ENCODE measurements at regions not wholly inside any gene's neighbourhood (a gene's known extent, or its start where the extent isn't known, plus 50 kb on each side); places are given as distances from the start of the nearest gene placed in this dataset.

DNA sequence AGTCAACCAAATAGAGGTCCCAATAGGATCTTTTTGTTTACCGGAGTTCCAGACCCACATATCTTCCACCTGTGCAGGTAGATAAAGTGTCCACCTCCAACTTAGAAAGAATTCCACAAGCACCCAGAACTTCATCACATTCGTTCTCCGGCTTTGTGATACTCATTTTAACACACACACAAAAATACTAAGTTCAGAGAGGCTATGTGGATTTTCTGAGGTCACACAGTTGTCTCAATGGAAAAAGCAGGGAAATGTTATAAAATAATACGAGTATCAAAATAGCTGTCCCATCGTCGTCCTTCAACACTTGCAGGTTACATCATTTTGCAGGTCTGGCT lies 137.5 kb downstream of the TMCO5A start:
- H3K4me3 ChIP-seq (replicated peaks; ENCODE audit: low read depth, low read length), result no peak overlapping the region
- no peak for DNase-seq (ENCODE audit: extremely low read depth, low read depth)
- TF ChIP-seq, protein P1, sequence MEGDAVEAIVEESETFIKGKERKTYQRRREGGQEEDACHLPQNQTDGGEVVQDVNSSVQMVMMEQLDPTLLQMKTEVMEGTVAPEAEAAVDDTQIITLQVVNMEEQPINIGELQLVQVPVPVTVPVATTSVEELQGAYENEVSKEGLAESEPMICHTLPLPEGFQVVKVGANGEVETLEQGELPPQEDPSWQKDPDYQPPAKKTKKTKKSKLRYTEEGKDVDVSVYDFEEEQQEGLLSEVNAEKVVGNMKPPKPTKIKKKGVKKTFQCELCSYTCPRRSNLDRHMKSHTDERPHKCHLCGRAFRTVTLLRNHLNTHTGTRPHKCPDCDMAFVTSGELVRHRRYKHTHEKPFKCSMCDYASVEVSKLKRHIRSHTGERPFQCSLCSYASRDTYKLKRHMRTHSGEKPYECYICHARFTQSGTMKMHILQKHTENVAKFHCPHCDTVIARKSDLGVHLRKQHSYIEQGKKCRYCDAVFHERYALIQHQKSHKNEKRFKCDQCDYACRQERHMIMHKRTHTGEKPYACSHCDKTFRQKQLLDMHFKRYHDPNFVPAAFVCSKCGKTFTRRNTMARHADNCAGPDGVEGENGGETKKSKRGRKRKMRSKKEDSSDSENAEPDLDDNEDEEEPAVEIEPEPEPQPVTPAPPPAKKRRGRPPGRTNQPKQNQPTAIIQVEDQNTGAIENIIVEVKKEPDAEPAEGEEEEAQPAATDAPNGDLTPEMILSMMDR (IDR thresholded peaks at IDR 0.05; ENCODE audit: low read depth, low read length, missing control alignments), result no peak

DNA sequence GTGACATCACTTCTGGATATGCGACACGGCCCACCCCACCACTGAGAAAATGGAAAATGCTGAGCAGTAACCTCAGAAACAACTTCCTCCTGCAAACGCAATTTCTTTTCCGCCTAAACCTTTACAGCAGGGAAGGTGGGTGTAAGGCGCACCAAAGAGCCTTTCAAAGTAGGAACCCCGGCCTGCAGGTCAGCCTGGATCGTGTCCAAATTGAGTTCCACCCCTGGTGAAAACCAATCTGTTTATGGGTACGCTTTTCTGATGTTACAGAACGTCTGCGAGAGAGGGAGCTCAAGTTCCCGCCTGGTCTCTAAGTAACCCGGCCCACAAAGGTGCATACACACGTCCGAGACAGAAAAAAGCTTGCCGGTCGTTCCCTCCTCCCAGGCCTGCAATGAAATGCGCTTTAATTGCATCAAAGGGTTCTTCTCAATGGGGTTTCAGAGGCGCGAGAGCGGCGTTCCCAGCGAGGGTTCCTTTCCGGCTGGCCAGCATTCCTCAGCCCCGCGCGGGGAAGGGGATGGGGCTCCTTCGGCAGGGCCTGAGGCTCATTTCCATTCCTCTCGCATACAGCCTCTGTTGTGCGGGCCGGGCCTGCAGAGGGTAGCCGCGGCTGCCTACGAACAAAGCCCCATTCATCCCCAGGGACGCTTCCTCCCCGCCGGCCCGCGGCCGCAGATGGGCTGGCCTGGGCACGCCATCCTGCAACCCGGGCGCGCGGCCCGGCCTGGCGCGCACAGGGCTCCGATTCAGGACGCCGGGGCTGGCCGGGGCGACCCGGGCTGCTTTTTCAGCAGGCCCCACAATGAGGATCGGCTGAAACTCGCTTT lies 138.1 kb downstream of the TMCO5A start:
- peak; percentile 77 for DNase-seq (ENCODE audit: extremely low read depth, low read depth)
- H3K4me3 ChIP-seq (replicated peaks; ENCODE audit: low read depth, low read length), result peak overlapping the region; percentile 34
- TF ChIP-seq, protein P1 (IDR thresholded peaks at IDR 0.05; ENCODE audit: low read depth, low read length, missing control alignments), result peak; percentile 20

DNA sequence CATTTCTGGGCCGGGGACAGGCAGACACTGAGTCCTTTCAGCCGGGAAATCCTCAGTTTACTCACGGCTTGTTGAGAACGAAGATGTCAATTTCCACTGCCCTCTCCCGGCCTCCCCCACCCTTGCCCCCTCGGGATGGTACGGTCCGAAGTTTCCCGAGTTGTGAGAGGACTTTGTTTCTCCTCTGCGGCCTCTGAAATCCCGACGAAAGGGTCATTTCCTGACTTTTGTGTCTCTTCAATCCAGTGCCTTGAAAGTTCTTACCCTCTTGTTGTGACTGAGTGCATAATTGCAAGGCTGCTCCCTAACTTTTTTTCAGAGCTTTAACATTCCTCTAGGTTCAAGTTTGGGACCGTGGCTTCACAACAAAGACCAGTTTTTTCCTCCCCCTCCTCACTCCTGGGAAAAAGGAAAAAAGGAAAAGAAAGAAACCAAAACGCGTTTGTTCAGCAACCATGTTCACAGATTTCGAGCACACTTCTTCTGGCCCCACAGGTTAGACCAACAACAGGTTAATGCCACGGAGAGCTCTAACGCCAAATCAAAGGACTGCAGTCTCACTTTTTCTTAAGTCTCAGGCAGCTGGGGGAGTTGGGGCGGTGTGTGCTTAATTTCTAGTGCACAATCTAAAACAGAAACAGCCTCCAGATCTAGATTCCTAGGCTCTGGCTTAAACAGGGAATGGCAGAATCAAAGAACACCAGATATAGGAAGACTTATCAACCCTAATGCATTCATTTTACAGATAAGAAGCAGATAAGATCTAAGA lies 138.9 kb downstream of the TMCO5A start:
- H3K4me3 ChIP-seq (replicated peaks; ENCODE audit: low read depth, low read length), result peak overlapping the region; percentile 34
- no peak for DNase-seq (ENCODE audit: extremely low read depth, low read depth)
- TF ChIP-seq, protein P1 (IDR thresholded peaks at IDR 0.05; ENCODE audit: low read depth, low read length, missing control alignments), result no peak

DNA sequence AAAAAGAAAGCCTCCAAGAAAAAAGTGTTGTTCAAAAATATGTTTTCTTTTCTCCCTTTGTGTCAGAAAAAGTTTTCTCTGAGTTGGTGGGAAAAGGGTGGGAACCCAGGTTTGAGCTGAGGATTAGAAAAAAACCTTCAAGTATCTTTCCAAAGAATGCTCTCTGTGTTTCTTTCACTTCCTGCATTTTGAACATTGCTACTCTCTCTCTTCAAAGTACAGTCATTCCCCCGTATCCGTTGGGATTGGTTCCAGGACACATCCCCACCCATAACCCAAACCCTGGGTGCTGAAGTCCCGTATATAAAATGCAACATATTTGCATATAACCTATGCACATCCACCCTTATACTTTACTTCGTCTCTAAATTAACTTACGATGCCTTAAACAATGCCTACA lies 139.6 kb downstream of the TMCO5A start:
- TF ChIP-seq, protein P1 (IDR thresholded peaks at IDR 0.05; ENCODE audit: low read depth, low read length, missing control alignments), result no peak
- no peak overlapping the region for H3K4me3 ChIP-seq (replicated peaks; ENCODE audit: low read depth, low read length)
- no peak for DNase-seq (ENCODE audit: extremely low read depth, low read depth)

DNA sequence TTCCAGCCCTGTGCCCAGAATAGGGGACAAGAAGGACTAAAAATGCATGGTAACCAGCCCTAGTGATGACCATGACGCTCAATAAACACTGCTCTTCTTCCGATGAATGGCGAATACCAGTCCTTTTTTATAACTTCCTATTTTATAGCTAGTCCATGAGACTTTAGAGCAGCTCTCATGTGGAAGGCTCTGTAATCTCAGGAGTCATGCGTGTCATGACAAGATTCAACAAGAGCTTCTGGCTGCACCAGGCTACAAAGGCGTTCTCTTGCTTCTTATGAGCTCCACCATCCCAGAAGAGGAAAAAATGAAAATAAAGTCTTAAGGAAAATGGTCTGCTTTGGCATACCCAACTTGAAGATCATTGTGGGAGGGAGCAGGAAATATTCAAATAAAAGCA lies 141.0 kb downstream of the TMCO5A start:
- no peak for DNase-seq (ENCODE audit: extremely low read depth, low read depth)
- TF ChIP-seq, protein P1 (IDR thresholded peaks at IDR 0.05; ENCODE audit: low read depth, low read length, missing control alignments), result no peak
- H3K4me3 ChIP-seq (replicated peaks; ENCODE audit: low read depth, low read length), result no peak overlapping the region

DNA sequence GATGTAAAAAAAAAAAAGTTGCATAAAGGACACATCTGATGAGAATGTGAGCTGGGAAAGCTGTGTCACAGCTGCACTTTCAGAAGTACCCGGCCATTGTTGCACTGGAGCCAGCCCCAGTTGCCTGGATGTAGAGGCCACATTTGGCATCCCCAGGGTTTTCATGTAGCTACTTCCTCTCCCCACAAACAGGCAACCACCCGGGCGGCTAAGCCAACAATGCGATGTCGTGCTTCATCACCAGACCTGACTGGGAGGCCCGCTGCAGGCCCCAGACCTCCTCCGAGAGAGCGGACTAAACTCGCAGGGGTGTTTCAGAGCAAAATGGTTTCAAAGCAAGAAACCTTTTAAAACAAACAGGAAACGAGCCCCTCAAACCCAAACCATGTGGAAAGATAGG lies 142.3 kb downstream of the TMCO5A start:
- TF ChIP-seq, protein P1 (IDR thresholded peaks at IDR 0.05; ENCODE audit: low read depth, low read length, missing control alignments), result no peak
- no peak overlapping the region for H3K4me3 ChIP-seq (replicated peaks; ENCODE audit: low read depth, low read length)
- no peak for DNase-seq (ENCODE audit: extremely low read depth, low read depth)
